ENCODE measurements at regions not wholly inside any gene's neighbourhood (a gene's known extent, or its start where the extent isn't known, plus 50 kb on each side); places are given as distances from the start of the nearest gene placed in this dataset.

- TF ChIP-seq, protein P1, sequence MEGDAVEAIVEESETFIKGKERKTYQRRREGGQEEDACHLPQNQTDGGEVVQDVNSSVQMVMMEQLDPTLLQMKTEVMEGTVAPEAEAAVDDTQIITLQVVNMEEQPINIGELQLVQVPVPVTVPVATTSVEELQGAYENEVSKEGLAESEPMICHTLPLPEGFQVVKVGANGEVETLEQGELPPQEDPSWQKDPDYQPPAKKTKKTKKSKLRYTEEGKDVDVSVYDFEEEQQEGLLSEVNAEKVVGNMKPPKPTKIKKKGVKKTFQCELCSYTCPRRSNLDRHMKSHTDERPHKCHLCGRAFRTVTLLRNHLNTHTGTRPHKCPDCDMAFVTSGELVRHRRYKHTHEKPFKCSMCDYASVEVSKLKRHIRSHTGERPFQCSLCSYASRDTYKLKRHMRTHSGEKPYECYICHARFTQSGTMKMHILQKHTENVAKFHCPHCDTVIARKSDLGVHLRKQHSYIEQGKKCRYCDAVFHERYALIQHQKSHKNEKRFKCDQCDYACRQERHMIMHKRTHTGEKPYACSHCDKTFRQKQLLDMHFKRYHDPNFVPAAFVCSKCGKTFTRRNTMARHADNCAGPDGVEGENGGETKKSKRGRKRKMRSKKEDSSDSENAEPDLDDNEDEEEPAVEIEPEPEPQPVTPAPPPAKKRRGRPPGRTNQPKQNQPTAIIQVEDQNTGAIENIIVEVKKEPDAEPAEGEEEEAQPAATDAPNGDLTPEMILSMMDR (IDR thresholded peaks at IDR 0.05; ENCODE audit: insufficient read depth, low read length, poor library complexity, severe bottlenecking) = no peak
- TF ChIP-seq EZH2phosphoT487 (conservative IDR thresholded peaks at IDR 0.05; ENCODE audit: low read length) = no peak
These were observed 832.3 kb downstream of the LTN1 start for GRCh38 chr21:28160378-28160777.
